ENCODE measurements at regions not wholly inside any gene's neighbourhood (a gene's known extent, or its start where the extent isn't known, plus 50 kb on each side); places are given as distances from the start of the nearest gene placed in this dataset.

DNA sequence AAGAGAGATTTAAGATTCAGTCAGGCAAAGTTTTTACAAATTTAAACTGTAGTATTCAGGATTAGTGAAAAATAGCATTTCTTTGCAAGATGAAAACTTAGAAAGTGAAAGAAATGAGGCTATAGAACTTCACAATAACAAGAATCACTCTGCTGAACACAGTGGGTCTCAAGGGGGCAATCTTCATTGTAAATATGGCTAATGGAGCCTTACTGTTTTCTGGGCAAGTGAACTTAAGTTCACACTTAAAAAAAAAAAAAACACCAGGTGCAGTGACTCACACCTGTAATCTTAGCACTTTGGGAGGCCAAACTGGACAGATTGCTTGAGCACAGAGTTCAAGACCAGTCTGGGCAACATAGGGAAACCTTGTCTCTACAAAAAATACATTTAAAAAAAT is 175.9 kb upstream of the SNX2 start:
- Histone ChIP-seq H3K27ac (no peak overlapping the region), H3K9me3 (ENCODE audit: low read depth) (no peaks in the 10 kb centered on the region), H3K4me3 (no peak overlapping the region), H3K27me3 (no peaks in the 10 kb centered on the region), H3K4me1 (ENCODE audit: low read depth) (no peaks in the 10 kb centered on the region), H3K36me3 (no peaks in the 10 kb centered on the region)
- DNase-seq (ENCODE audit: low read depth in 1 of 2, low spot score in 1 of 2), result no peak
- TF ChIP-seq, protein P1, sequence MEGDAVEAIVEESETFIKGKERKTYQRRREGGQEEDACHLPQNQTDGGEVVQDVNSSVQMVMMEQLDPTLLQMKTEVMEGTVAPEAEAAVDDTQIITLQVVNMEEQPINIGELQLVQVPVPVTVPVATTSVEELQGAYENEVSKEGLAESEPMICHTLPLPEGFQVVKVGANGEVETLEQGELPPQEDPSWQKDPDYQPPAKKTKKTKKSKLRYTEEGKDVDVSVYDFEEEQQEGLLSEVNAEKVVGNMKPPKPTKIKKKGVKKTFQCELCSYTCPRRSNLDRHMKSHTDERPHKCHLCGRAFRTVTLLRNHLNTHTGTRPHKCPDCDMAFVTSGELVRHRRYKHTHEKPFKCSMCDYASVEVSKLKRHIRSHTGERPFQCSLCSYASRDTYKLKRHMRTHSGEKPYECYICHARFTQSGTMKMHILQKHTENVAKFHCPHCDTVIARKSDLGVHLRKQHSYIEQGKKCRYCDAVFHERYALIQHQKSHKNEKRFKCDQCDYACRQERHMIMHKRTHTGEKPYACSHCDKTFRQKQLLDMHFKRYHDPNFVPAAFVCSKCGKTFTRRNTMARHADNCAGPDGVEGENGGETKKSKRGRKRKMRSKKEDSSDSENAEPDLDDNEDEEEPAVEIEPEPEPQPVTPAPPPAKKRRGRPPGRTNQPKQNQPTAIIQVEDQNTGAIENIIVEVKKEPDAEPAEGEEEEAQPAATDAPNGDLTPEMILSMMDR (IDR thresholded peaks at IDR 0.05; ENCODE audit: low read depth, low read length), result no peak

DNA sequence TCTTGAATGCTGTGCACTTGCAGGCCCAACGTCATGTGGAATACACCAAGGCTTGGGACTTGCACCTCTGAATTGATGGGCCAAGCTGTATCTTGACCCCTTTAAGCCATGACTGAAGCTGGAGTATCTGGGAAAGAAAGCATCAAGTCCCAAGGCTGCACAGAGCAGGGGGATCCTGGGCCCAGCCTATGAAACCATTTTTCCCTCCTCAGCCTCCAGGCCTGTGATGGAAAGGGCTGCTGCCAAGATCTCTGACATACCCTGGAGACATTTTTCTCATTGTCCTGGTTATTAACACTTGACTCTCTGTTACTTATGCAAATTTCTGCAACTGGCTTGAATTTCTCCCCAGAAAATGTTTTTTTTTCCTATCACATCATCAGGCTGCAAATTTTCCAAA is 174.0 kb upstream of the SNX2 start:
- Histone ChIP-seq H3K4me3 (no peak overlapping the region), H3K27me3 (no peaks in the 10 kb centered on the region), H3K27ac (no peak overlapping the region), H3K36me3 (no peaks in the 10 kb centered on the region), H3K4me1 (ENCODE audit: low read depth) (no peaks in the 10 kb centered on the region), H3K9me3 (ENCODE audit: low read depth) (no peaks in the 10 kb centered on the region)
- DNase-seq (ENCODE audit: low read depth in 1 of 2, low spot score in 1 of 2), result no peak
- TF ChIP-seq, protein P1 (IDR thresholded peaks at IDR 0.05; ENCODE audit: low read depth, low read length), result no peak

DNA sequence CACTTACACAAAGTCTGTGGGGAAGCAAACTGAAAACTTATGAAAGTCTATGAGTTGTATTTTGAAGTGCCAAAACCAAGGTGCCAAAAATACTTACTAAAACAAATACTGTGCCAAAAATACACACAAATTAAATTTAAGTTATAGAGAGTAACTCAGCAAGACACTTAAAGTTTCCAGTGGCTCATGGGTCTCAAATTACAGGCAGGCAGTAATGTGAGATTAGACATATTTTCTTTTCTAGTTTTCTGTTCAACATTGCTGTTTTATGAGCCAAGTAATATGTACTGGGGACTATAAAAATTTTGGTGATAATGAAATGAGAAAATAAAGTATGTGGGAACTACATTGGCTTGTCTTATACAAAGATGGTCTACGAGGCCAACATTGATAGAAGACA is 172.2 kb upstream of the SNX2 start:
- H3K4me3 ChIP-seq, result no peak overlapping the region
- TF ChIP-seq, protein P1 (IDR thresholded peaks at IDR 0.05; ENCODE audit: low read depth, low read length), result no peak
- H3K36me3 ChIP-seq, result no peaks in the 10 kb centered on the region
- H3K27ac ChIP-seq, result no peak overlapping the region
- no peaks in the 10 kb centered on the region for H3K27me3 ChIP-seq
- H3K9me3 ChIP-seq (ENCODE audit: low read depth), result no peaks in the 10 kb centered on the region
- no peaks in the 10 kb centered on the region for H3K4me1 ChIP-seq (ENCODE audit: low read depth)
- no peak for DNase-seq (ENCODE audit: low read depth in 1 of 2, low spot score in 1 of 2)

DNA sequence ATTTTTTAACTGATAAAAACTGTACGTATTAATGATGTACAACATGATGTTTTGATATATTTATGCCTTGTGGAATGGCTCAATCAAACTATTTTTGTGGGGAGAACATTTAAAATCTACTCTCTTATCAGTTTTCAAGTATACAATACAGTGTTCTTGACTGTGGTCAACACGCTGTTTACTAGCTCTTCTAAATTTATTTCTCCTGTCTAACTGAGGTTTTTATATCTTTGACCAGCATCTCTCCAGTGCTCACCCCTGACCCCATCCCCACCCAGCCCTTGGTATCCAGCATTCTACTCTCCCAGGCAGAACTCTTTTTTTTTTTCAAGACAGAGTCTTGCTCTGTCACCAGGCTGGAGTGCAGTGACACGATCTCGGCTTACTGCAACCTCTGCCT is 169.6 kb upstream of the SNX2 start:
- Histone ChIP-seq H3K36me3 (no peaks in the 10 kb centered on the region), H3K4me3 (no peak overlapping the region), H3K4me1 (ENCODE audit: low read depth) (no peaks in the 10 kb centered on the region), H3K27me3 (no peaks in the 10 kb centered on the region), H3K9me3 (ENCODE audit: low read depth) (no peaks in the 10 kb centered on the region), H3K27ac (no peak overlapping the region)
- no peak for DNase-seq (ENCODE audit: low read depth in 1 of 2, low spot score in 1 of 2)
- TF ChIP-seq, protein P1 (IDR thresholded peaks at IDR 0.05; ENCODE audit: low read depth, low read length), result no peak

DNA sequence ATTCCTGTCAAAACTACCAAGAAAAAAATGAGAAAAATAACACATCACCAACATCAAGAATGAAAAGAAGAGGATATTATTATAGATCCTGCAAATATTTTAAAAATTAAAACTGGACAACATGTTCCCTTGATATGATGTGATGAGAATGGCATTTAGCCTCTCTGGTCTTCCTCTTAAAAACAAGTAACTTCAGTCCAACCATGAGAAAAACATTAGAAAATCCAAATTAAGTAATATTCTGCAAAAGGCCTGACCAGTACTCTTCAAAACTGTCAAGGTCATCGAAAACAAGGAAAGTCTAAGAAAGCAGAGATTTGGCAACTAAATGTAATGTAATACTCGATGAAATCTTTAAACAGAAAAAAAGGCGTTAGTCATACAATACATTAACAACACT is 167.1 kb upstream of the SNX2 start:
- peaks cover 3% of the 10 kb centered on the region for H3K4me1 ChIP-seq (ENCODE audit: low read depth)
- H3K4me3 ChIP-seq, result no peak overlapping the region
- no peaks in the 10 kb centered on the region for H3K9me3 ChIP-seq (ENCODE audit: low read depth)
- TF ChIP-seq, protein P1 (IDR thresholded peaks at IDR 0.05; ENCODE audit: low read depth, low read length), result no peak
- H3K27me3 ChIP-seq, result no peaks in the 10 kb centered on the region
- no peaks in the 10 kb centered on the region for H3K36me3 ChIP-seq
- no peak overlapping the region for H3K27ac ChIP-seq
- DNase-seq (ENCODE audit: low read depth in 1 of 2, low spot score in 1 of 2), result no peak

DNA sequence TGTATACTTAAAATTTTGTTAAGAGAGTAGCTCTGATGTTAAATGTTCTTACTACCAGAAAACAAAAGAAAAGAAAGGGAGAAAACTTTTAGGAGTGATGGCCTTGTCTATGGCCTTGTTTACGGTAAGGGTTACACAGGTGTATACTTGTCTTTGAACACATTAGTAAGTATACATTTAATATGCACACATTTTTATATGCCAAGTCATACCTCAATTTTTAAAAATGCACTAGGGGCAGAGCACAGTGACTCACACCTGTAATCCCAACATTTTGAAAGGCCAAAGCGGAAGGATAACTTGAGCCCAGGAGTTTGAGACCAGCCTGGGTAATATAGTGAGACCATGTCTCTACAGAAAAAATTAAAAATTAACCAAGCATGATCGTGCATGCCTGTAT is 166.7 kb upstream of the SNX2 start:
- H3K36me3 ChIP-seq, result no peaks in the 10 kb centered on the region
- TF ChIP-seq, protein P1 (IDR thresholded peaks at IDR 0.05; ENCODE audit: low read depth, low read length), result no peak
- no peak for DNase-seq (ENCODE audit: low read depth in 1 of 2, low spot score in 1 of 2)
- peaks cover 6% of the 10 kb centered on the region for H3K4me1 ChIP-seq (ENCODE audit: low read depth)
- no peaks in the 10 kb centered on the region for H3K27me3 ChIP-seq
- no peak overlapping the region for H3K27ac ChIP-seq
- no peaks in the 10 kb centered on the region for H3K9me3 ChIP-seq (ENCODE audit: low read depth)
- no peak overlapping the region for H3K4me3 ChIP-seq

All from cardiac muscle cell (in vitro differentiated cells and primary cell).